DND-41 (cell line): ENCODE measurements at regions not wholly inside any gene's neighbourhood (a gene's known extent, or its start where the extent isn't known, plus 50 kb on each side); places are given as distances from the start of the nearest gene placed in this dataset.

Experiments used
- CTCF ChIP-seq: IDR thresholded peaks from 2 replicates; pipeline ENCODE4 v1.5.1; 2012; ENCODE audit warnings: borderline replicate concordance, low read length, moderate library complexity, mild to moderate bottlenecking; ENCODE audit not compliant: poor library complexity, severe bottlenecking; ENCODE audit errors: extremely low read depth
- EZH2 ChIP-seq: IDR thresholded peaks from 3 replicates; pipeline ENCODE4 v1.6.1; 2012; ENCODE audit warnings: borderline replicate concordance, low read depth, mild to moderate bottlenecking, moderate library complexity, low read length, inconsistent platforms; ENCODE audit not compliant: severe bottlenecking

GRCh38 chr9:102164247-102164646, 425.8 kb upstream of the GRIN3A start:
- TF ChIP-seq CTCF (no peak), EZH2 (no peak)
